Hematopoietic multipotent progenitor cell treated with erythropoietin and hydrocortisone succinate and interleukin-3 and kit ligand, for 8 days (in vitro differentiated cells): ENCODE measurements at regions not wholly inside any gene's neighbourhood (a gene's known extent, or its start where the extent isn't known, plus 50 kb on each side); places are given as distances from the start of the nearest gene placed in this dataset.
"Not testable (repeated sequence)": the region's sequence is repeated elsewhere in the genome, so short reads cannot be mapped to it uniquely, and the experiment has no call there.

Experiments used
- DNase-seq: peaks from one replicate; pipeline ENCODE4 v3.0.0-alpha.2; 2015

DNA sequence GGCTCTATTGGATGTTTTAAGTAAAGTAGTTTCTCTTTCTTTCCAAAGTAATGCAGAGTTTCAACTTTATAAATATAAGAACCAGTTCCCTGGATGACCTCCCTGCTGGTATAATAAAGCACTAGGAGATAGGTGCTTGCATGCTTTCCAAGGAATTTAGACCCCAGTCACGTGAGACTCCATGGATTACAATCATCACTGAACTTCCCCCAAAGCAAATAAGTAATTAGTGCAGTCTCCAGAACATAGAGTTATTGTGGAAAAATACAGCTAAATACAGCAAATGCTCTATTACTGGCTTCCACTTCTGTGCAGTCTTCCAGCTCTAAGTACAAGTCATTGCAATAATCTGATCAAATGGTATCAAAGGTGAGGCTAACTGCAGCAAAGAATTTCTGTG is 220.2 kb upstream of the STEAP1 start:
- no peak for DNase-seq

GRCh38 chr7:89943525-89944050 is 210.7 kb upstream of the STEAP1 start:
- DNase-seq, result no peak

DNA sequence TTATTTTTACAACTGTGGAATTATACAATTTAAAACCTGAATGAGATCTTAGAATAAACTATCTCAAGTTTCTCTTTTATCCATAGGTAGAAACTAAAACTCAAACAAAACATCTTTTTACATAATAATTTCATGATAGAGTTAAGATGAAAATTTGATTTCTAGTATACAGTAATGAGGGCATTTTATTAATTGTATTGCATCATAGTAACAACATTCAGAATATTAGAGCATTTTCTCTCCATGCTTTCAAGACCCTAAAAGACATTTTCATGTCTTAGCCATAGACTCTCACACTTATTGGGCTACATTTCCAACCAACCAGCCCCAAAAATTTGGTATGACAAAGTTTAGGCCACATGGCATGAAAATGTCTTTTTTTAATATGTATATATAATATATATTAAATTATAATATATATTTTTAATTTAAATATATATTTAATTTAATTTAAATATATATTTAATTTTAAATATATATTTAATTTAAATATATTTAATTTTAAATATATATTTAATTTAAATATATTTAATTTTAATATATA is 195.7 kb upstream of the STEAP1 start:
- DNase-seq, result no peak

DNA sequence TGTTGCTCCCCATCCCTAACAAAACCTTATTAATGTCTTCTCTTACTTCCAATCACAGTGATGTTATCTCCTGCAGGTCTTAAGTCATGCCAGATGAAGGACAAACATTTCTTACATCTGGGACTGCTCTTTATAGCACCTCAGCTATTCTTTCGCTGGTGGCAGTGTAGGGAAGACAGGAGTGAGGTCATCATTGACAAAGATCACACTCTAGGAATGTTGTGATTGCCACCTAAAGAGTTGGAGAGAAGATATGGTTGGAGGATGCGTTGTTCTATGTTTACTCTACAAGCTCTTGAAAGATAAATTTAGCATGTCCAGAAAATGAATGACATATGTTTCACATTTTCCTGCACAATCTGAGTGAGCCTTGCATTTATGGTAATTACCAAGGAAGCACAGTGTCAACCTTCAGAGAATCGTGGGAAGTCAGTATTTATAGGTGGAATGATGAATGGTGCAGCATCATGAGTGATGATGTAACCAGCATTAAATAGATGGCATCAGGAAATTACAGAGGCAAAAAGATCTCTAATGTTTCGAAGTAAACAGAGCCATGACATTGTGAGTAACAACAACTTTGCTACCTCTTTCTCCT is 188.1 kb upstream of the STEAP1 start:
- DNase-seq, result no peak

- no peak for DNase-seq
These were observed 178.7 kb upstream of the STEAP1 start for GRCh38 chr7:89975577-89975976.

- DNase-seq, result no peak
These were observed 166.6 kb upstream of the STEAP1 start for GRCh38 chr7:89987665-89988064.

GRCh38 chr7:89988074-89988473 is 166.2 kb upstream of the STEAP1 start:
- no peak for DNase-seq

GRCh38 chr7:89989454-89989853 is 164.8 kb upstream of the STEAP1 start:
- no peak for DNase-seq

DNA sequence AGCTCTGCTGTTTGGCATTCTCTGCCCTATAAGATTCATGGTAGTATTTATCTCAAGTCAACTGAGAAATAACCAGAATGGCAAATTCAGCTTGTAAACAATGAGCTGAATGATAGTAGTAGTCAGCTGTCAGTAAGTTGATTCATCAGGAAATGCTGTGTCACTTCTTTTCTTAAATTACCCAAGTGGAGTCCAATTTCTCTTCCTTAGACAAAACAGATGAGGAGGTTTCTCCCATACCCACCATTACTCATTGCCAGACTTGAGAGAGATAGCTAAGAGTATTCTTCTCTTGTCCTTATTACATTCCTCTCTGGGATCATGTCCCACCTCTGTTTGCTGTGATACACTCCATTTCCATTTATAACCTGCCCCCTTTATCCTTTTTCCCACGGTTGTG is 159.8 kb upstream of the STEAP1 start:
- DNase-seq, result no peak

DNA sequence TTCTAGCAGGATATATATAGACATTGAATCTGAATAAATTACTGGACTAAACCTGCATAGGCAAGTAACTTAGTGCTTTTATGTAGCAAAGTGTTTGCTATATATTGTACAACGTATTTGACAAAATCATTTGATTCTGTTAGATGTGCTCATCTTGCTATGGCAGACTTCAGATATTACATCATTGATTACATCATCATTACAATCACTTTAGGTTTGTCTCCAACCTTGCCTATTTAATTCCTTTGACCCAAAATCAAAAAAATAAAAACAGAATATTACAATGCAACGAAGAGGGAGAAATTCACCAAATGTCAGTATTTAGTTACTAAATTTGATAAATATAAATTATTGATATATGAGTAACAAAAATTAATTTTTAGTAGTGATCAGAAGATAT is 155.7 kb upstream of the STEAP1 start:
- DNase-seq, result no peak

GRCh38 chr7:90005836-90006235 is 148.4 kb upstream of the STEAP1 start:
- DNase-seq, result no peak

- DNase-seq, result no peak
These were observed 147.1 kb upstream of the STEAP1 start for GRCh38 chr7:90007001-90007654.

GRCh38 chr7:90007831-90008230 is 146.4 kb upstream of the STEAP1 start:
- DNase-seq, result no peak

- no peak for DNase-seq
These were observed 132.1 kb upstream of the STEAP1 start for GRCh38 chr7:90022213-90022612.

DNA sequence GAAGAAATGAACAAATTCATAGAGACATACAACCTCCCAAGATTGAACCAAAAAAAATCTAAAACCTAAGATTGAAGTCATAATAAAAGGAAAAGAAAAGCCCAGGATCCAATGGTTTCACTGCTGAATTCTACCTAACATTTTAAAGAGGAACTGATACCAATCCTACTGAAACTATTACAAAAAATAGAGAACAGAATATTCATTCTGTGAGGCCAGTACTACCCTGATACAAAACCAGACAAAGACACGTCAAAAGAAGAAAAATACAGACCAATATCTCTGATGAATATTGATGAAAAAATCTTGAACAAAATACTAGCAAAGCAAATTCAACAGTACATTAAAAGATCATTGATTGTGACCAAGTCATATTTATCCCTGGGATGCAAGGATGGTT is 128.5 kb upstream of the STEAP1 start:
- no peak for DNase-seq

DNA sequence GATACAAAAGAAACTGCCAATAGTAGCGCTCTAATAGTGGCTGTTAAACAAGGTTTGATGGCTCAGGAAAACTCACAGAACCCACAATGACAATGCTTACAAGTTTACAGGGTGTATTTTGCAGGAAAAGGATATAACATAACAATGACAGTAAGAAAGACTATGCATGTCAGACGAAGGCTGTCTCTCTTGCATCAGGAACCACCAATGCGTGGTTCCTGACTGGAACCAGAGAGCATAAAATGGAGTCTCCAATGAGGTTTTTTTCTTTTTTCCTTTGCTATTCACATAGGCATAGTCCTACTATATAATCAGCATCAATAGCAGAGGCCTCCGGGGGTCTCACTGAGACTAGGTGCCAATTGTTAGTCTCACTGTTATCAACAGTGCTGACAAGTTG is 120.4 kb upstream of the STEAP1 start:
- DNase-seq, result no peak

GRCh38 chr7:90053094-90053493 is 101.2 kb upstream of the STEAP1 start:
- no peak for DNase-seq

GRCh38 chr7:90061077-90061476 is 93.2 kb upstream of the STEAP1 start:
- DNase-seq, result no peak

DNA sequence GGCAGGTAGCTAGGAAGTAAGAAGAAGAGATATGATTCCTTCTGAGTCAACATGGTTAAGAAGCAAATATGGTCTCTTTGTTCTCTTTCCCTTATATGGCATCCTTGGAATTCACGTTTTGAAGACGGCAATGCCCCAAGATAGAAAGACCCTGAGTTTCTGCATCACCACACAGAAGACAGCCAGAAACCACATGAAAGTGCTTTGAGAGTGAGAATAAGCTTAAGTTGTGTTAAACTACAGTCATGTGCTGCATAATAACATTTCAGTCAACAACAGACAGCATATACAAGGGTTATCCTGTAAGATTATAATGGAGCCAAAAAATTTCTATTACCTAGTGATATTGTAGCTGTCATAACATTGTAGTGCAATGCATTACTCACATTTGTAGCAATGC is 89.9 kb upstream of the STEAP1 start:
- DNase-seq, result no peak

- no peak for DNase-seq
These were observed 87.1 kb upstream of the STEAP1 start for GRCh38 chr7:90067171-90067570.

DNA sequence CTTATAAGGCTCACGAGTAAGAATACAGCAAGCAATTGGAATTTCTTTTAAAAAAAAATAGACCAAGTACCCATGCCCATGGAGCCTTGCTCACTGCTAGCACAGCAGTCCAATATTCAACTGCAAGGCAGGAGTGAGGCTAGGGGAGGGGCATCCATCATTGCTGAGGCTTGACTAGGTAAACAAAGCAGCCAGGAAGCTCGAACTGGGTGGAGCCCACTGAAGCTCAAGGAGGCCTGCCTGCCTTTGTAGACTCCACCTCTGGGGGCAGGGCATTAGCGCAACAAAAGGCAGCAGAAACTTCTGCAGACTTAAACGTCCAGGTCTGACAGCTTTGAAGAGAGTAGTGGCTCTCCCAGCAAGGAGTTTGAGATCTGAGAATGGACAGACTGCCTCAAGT is 84.0 kb upstream of the STEAP1 start:
- not testable (repeated sequence) for DNase-seq

- no peak for DNase-seq
These were observed 75.3 kb upstream of the STEAP1 start for GRCh38 chr7:90078921-90079320.

GRCh38 chr7:90081621-90082020 is 72.6 kb upstream of the STEAP1 start:
- no peak for DNase-seq

DNA sequence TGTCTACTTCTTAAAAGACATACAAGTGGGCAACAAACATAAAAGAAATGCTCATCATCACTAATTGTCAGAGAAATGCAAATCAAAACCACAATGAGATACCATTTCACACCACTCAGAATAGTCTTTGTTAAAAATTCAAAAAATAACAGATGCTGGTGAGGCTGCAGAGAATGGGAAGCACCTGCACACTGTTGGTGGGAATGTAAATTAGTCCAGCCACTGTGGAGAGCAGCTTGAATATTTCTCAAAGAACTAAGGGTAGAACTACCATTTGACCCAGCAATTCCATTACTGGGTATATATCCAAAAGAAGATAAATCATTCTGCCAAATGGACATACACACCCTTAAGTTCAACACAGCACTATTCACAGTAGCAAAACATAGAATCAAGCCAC is 61.8 kb upstream of the STEAP1 start:
- no peak for DNase-seq

DNA sequence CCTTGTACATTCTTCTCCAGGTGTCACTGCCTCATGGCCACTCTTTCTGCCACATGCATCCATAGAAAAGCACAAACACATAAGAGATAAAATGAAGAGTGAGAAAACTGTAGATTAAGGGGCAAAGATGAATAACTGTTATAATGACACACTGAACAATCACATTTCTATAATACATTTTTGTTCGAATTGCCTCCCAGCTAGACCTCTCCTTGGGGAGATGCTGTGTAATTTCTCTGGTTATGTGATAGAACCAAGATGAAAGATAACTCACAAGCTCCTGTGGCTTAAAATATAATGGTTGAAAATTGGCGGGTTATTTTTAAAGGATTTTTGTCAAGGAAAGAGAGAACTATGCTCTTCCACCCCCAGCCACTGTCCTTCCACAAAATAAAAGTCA is 60.2 kb upstream of the STEAP1 start:
- no peak for DNase-seq
